ENCODE measurements at regions not wholly inside any gene's neighbourhood (a gene's known extent, or its start where the extent isn't known, plus 50 kb on each side); places are given as distances from the start of the nearest gene placed in this dataset.

- TF ChIP-seq POLR2A (IDR thresholded peaks at IDR 0.05; ENCODE audit: low read length): no peak
- no peak for TF ChIP-seq GATA1 (IDR thresholded peaks at IDR 0.05; ENCODE audit: low read depth, low read length)
Measured at GRCh38 chr5:125177340-125177739, 430.9 kb upstream of the ZNF608 start.

Measured in erythroblast (primary cell).